H1 (cell line): ENCODE measurements at regions not wholly inside any gene's neighbourhood (a gene's known extent, or its start where the extent isn't known, plus 50 kb on each side); places are given as distances from the start of the nearest gene placed in this dataset.

Experiments used
- CEBPB ChIP-seq: IDR thresholded peaks from 2 replicates; pipeline ENCODE4 v1.6.1; 2012; ENCODE audit warnings: low read depth, low read length
- KDM4A ChIP-seq: IDR thresholded peaks from one replicate; pipeline ENCODE4 v1.7.1; 2012; ENCODE audit warnings: low read depth, mild to moderate bottlenecking, moderate library complexity, low read length, inconsistent platforms; ENCODE audit not compliant: severe bottlenecking
- TF ChIP-seq, protein P1 (sequence below): IDR thresholded peaks from 2 replicates; pipeline ENCODE4 v1.6.1; 2012; ENCODE audit warnings: inconsistent platforms

- TF ChIP-seq, protein P1, sequence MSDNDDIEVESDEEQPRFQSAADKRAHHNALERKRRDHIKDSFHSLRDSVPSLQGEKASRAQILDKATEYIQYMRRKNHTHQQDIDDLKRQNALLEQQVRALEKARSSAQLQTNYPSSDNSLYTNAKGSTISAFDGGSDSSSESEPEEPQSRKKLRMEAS, result no peak
- TF ChIP-seq CEBPB, result no peak
- no peak for TF ChIP-seq KDM4A
- TF ChIP-seq, all 59 proteins: peak for 0
These were observed 562.0 kb upstream of the GOT2 start (continued) for GRCh38 chr16:59295993-59296736.
